Chondrocyte (in vitro differentiated cells): ENCODE measurements at regions not wholly inside any gene's neighbourhood (a gene's known extent, or its start where the extent isn't known, plus 50 kb on each side); places are given as distances from the start of the nearest gene placed in this dataset.
A peak's percentile ranks its signal among the peaks of the same experiment; 100 is the strongest.
"Not testable (repeated sequence)": the region's sequence is repeated elsewhere in the genome, so short reads cannot be mapped to it uniquely, and the experiment has no call there.

ENCODE experiments used
- DNase-seq: peaks from one replicate; pipeline ENCODE4 v3.0.0; 2021; ENCODE audit warnings: mixed read lengths, low spot score
- H3K27ac Mint-ChIP-seq: one replicate; pipeline ENCODE4 v1.8.0; 2021; ENCODE audit warnings: mild to moderate bottlenecking, moderate library complexity, mixed read lengths; ENCODE audit not compliant: unreplicated experiment
- H3K27me3 Mint-ChIP-seq: 2 replicates; pipeline ENCODE4 v1.8.0; 2021; ENCODE audit warnings: low read depth, mixed read lengths
- H3K36me3 Mint-ChIP-seq: 2 replicates; pipeline ENCODE4 v1.8.0; 2021; ENCODE audit warnings: low read depth, mixed read lengths
- H3K4me1 Mint-ChIP-seq: 2 replicates; pipeline ENCODE4 v1.8.0; 2021; ENCODE audit warnings: low read depth, mild to moderate bottlenecking, mixed read lengths
- H3K4me3 Mint-ChIP-seq: one replicate; pipeline ENCODE4 v1.8.0; 2021; ENCODE audit warnings: mild to moderate bottlenecking, moderate library complexity, mixed read lengths; ENCODE audit not compliant: unreplicated experiment
- H3K9me3 Mint-ChIP-seq: 2 replicates; pipeline ENCODE4 v1.8.0; 2021; ENCODE audit warnings: low read depth, mixed read lengths
- TF ChIP-seq, protein P1 (sequence below): fragments of 200-600 bp; sonication (generic); IDR thresholded peaks from 2 replicates; pipeline ENCODE4 v1.5.0; 2021; ENCODE audit warnings: antibody characterized with exemption, mild to moderate bottlenecking, moderate library complexity

- not testable (repeated sequence) for H3K9me3 Mint-ChIP-seq, DNase-seq
Observed at GRCh38 chr22:16090991-16091390, 401.2 kb downstream of the POTEH start.

GRCh38 chr22:16105121-16105520 is 415.3 kb downstream of the POTEH start:
- H3K27me3 Mint-ChIP-seq, DNase-seq, H3K36me3 Mint-ChIP-seq, H3K27ac Mint-ChIP-seq, H3K4me1 Mint-ChIP-seq, H3K4me3 Mint-ChIP-seq: not testable (repeated sequence)
- peaks cover 20% of the 10 kb centered on the region for H3K9me3 Mint-ChIP-seq

More at GRCh38 chr22:16090991-16091390, 401.2 kb downstream of the POTEH start:
- H3K27me3 Mint-ChIP-seq, H3K36me3 Mint-ChIP-seq, H3K4me1 Mint-ChIP-seq, H3K27ac Mint-ChIP-seq, H3K4me3 Mint-ChIP-seq: not testable (repeated sequence)

- DNase-seq, H3K27me3 Mint-ChIP-seq, H3K27ac Mint-ChIP-seq, H3K4me3 Mint-ChIP-seq, H3K4me1 Mint-ChIP-seq, H3K36me3 Mint-ChIP-seq: not testable (repeated sequence)
- H3K9me3 Mint-ChIP-seq, result peaks cover 18% of the 10 kb centered on the region
Observed at GRCh38 chr22:16131456-16131855, 441.6 kb downstream of the POTEH start.

- H3K36me3 Mint-ChIP-seq, result no peaks in the 10 kb centered on the region
- TF ChIP-seq, protein P1, sequence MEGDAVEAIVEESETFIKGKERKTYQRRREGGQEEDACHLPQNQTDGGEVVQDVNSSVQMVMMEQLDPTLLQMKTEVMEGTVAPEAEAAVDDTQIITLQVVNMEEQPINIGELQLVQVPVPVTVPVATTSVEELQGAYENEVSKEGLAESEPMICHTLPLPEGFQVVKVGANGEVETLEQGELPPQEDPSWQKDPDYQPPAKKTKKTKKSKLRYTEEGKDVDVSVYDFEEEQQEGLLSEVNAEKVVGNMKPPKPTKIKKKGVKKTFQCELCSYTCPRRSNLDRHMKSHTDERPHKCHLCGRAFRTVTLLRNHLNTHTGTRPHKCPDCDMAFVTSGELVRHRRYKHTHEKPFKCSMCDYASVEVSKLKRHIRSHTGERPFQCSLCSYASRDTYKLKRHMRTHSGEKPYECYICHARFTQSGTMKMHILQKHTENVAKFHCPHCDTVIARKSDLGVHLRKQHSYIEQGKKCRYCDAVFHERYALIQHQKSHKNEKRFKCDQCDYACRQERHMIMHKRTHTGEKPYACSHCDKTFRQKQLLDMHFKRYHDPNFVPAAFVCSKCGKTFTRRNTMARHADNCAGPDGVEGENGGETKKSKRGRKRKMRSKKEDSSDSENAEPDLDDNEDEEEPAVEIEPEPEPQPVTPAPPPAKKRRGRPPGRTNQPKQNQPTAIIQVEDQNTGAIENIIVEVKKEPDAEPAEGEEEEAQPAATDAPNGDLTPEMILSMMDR, result no peak
- H3K27ac Mint-ChIP-seq, result no peak overlapping the region
- no peak overlapping the region for H3K4me3 Mint-ChIP-seq
- peak; percentile 84 for DNase-seq
- no peaks in the 10 kb centered on the region for H3K4me1 Mint-ChIP-seq
- H3K9me3 Mint-ChIP-seq, result peaks cover 18% of the 10 kb centered on the region
- no peaks in the 10 kb centered on the region for H3K27me3 Mint-ChIP-seq
Observed at GRCh38 chr22:16131918-16132317, 442.1 kb downstream of the POTEH start.

GRCh38 chr22:16132598-16132997 is 442.8 kb downstream of the POTEH start:
- H3K36me3 Mint-ChIP-seq, DNase-seq, H3K4me1 Mint-ChIP-seq, H3K27ac Mint-ChIP-seq, H3K27me3 Mint-ChIP-seq, H3K4me3 Mint-ChIP-seq: not testable (repeated sequence)
- H3K9me3 Mint-ChIP-seq, result peaks cover 17% of the 10 kb centered on the region

GRCh38 chr22:16146101-16146500 is 446.5 kb downstream of the CCT8L2 start:
- DNase-seq, H3K4me1 Mint-ChIP-seq, H3K27ac Mint-ChIP-seq, H3K27me3 Mint-ChIP-seq, H3K36me3 Mint-ChIP-seq, H3K4me3 Mint-ChIP-seq: not testable (repeated sequence)
- peaks cover 46% of the 10 kb centered on the region for H3K9me3 Mint-ChIP-seq

DNA sequence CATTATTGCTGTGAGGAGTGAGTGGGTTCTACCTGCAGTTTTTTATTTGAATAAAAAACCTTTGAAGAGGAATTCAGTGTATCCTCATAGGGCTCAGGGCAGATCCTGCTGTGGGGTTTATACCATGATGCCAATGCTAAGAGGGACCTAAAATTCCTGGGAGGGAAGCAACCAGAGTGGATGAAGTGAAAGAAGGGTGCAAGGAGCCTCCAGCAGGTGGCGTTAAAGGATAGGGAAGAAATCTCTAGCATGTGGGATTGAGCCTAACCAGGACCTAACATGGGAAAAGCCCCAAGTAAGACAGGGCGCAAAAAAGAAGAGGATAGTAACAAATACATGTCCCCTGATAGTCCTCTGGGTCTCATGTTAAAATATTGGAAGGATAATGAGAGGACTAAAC is 445.7 kb downstream of the CCT8L2 start:
- not testable (repeated sequence) for H3K27me3 Mint-ChIP-seq, H3K36me3 Mint-ChIP-seq, H3K27ac Mint-ChIP-seq, H3K4me1 Mint-ChIP-seq, H3K4me3 Mint-ChIP-seq, DNase-seq
- TF ChIP-seq, protein P1, result peak; percentile 15
- peaks cover 45% of the 10 kb centered on the region for H3K9me3 Mint-ChIP-seq

DNA sequence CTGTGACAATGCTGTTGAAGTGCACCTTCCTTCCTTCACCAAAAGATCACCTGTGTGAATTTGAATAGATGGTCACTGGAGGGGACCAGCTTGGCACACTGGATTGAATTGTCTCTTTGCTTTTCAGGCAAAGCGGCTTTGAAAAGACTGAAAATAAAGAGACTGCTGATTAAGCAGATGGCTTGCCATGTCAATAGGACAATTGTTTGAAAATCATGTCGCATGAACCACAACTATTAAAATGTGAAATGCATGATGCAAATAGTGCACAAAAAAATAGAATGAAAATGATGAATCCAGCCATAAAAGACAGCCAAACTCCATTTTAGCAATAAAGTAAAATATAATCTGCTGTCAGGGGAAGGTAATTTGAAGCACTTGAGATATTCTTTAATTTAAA is 415.3 kb downstream of the CCT8L2 start:
- DNase-seq, H3K27ac Mint-ChIP-seq, H3K4me3 Mint-ChIP-seq, H3K4me1 Mint-ChIP-seq, H3K27me3 Mint-ChIP-seq, H3K36me3 Mint-ChIP-seq: not testable (repeated sequence)
- peaks cover 34% of the 10 kb centered on the region for H3K9me3 Mint-ChIP-seq

DNA sequence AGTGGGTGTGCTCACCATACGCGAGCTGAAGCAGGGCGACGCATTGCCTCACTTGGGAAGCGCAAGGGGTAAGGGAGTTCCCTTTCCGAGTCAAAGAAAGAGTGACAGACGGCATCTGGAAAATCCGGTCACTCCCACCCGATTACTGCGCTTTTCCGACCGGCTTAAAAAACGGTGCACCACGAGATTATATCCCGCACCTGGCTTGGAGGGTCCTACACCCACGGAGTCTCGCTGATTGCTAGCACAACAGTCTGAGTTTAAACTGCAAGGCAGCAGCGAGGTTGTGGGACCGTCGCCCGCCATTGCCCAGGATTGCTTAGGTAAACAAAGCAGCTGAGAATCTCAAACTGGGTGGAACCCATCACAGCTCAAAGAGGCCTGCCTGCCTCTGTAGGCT is 408.7 kb downstream of the CCT8L2 start:
- H3K36me3 Mint-ChIP-seq, DNase-seq, H3K4me3 Mint-ChIP-seq, H3K27ac Mint-ChIP-seq, H3K4me1 Mint-ChIP-seq, H3K27me3 Mint-ChIP-seq: not testable (repeated sequence)
- H3K9me3 Mint-ChIP-seq, result peaks cover 31% of the 10 kb centered on the region
